ENCODE measurements at regions not wholly inside any gene's neighbourhood (a gene's known extent, or its start where the extent isn't known, plus 50 kb on each side); places are given as distances from the start of the nearest gene placed in this dataset.

GRCh38 chr6:132011582-132011981 lies 60.4 kb upstream of the CCN2 start:
- DNase-seq: peak; percentile 50
- H3K4me3 ChIP-seq: no peak overlapping the region
- H3K9me3 ChIP-seq: peaks cover 12% of the 10 kb centered on the region
- no peaks in the 10 kb centered on the region for H3K36me3 ChIP-seq
- H3K27me3 ChIP-seq: no peaks in the 10 kb centered on the region

- H3K4me3 ChIP-seq: no peak overlapping the region
- H3K36me3 ChIP-seq: no peaks in the 10 kb centered on the region
- H3K27me3 ChIP-seq: no peaks in the 10 kb centered on the region
- peaks cover 12% of the 10 kb centered on the region for H3K9me3 ChIP-seq
- DNase-seq: no peak
Observed at GRCh38 chr6:132009175-132009574, 58.0 kb upstream of the CCN2 start.

- no peaks in the 10 kb centered on the region for H3K36me3 ChIP-seq
- H3K9me3 ChIP-seq: peaks cover 20% of the 10 kb centered on the region
- H3K4me3 ChIP-seq: no peak overlapping the region
- H3K27me3 ChIP-seq: no peaks in the 10 kb centered on the region
- peak; percentile 32 for DNase-seq
Observed at GRCh38 chr6:132007474-132008190, 56.5 kb upstream of the CCN2 start.

- no peak overlapping the region for H3K4me3 ChIP-seq
- H3K9me3 ChIP-seq: peaks cover 15% of the 10 kb centered on the region
- no peaks in the 10 kb centered on the region for H3K27me3 ChIP-seq
- H3K36me3 ChIP-seq: no peaks in the 10 kb centered on the region
- DNase-seq: no peak
Observed at GRCh38 chr6:132005178-132005577, 54.0 kb upstream of the CCN2 start.

- Histone ChIP-seq H3K4me3 (no peak overlapping the region), H3K36me3 (no peaks in the 10 kb centered on the region), H3K9me3 (peaks cover 15% of the 10 kb centered on the region), H3K27me3 (no peaks in the 10 kb centered on the region)
- no peak for DNase-seq
Observed at GRCh38 chr6:132004668-132005067, 53.5 kb upstream of the CCN2 start.

GRCh38 chr6:132003516-132004178 lies 52.5 kb upstream of the CCN2 start:
- Histone ChIP-seq H3K9me3 (peaks cover 13% of the 10 kb centered on the region), H3K27me3 (no peaks in the 10 kb centered on the region), H3K4me3 (no peak overlapping the region), H3K36me3 (peaks cover 4% of the 10 kb centered on the region; the same call in 1 of the 2 replicates)
- DNase-seq: no peak

All from MG63 (cell line).